K562 (cell line): ENCODE measurements at regions not wholly inside any gene's neighbourhood (a gene's known extent, or its start where the extent isn't known, plus 50 kb on each side); places are given as distances from the start of the nearest gene placed in this dataset.

Experiments
- BCOR ChIP-seq: fragments of 450-650 bp; IDR thresholded peaks from 2 replicates; pipeline ENCODE4 v1.6.1; 2016
- GABPA ChIP-seq: fragments of 200-800 bp; sonication (Bioruptor generic); conservative IDR thresholded peaks from 2 replicates; pipeline ENCODE4 v1.6.1; 2016; ENCODE audit warnings: low read depth, missing genetic modification characterization, missing compliant biosample characterization
- RBM34 ChIP-seq: fragments of 200-400 bp; formaldehyde crosslinking; IDR thresholded peaks from 2 replicates; pipeline ENCODE4 v1.6.1; 2018; ENCODE audit warnings: low read length, borderline replicate concordance; ENCODE audit not compliant: insufficient read depth
- SETDB1 ChIP-seq: IDR thresholded peaks from one replicate; pipeline ENCODE4 v1.6.1; 2012; ENCODE audit warnings: low read length, control low read depth, inconsistent platforms
- ZHX1 ChIP-seq: fragments of 150-350 bp; conservative IDR thresholded peaks from 2 replicates; pipeline ENCODE4 v1.6.1; 2014; ENCODE audit warnings: low read length
- ZNF212 ChIP-seq: fragments of 450-650 bp; formaldehyde crosslinking; IDR thresholded peaks from 2 replicates; pipeline ENCODE4 v1.4.0; 2020; ENCODE audit warnings: mild to moderate bottlenecking
- ZNF23 ChIP-seq: fragments of 250-450 bp; sonication (Bioruptor Pico); IDR thresholded peaks from 2 replicates; pipeline ENCODE4 v1.4.0; 2020; ENCODE audit warnings: mild to moderate bottlenecking
- ZNF589 ChIP-seq: fragments of 200-800 bp; sonication (Bioruptor generic); IDR thresholded peaks from 2 replicates; pipeline ENCODE4 v1.6.1; 2016; ENCODE audit warnings: low read depth, missing genetic modification characterization, missing compliant biosample characterization
- ZSCAN29 ChIP-seq: fragments of 450-650 bp; IDR thresholded peaks from 2 replicates; pipeline ENCODE4 v1.6.1; 2017
- TF ChIP-seq, protein P1 (sequence below), 2 experiments: fragments of 450-650 bp in 1 of 2; sonication (generic) in 1 of 2; formaldehyde crosslinking in 1 of 2; IDR thresholded peaks; 2 replicates each; pipeline versions ENCODE4 v1.7.1 to v1.9.0; 2016 to 2022; ENCODE audit warnings: inconsistent platforms in 1 of 2, mild to moderate bottlenecking in 1 of 2, missing genetic modification reagents in 1 of 2
- TF ChIP-seq, protein P2 (sequence below): fragments of 450-650 bp; formaldehyde crosslinking; IDR thresholded peaks from 2 replicates; pipeline ENCODE4 v1.4.0; 2020; ENCODE audit warnings: mild to moderate bottlenecking, moderate library complexity

DNA sequence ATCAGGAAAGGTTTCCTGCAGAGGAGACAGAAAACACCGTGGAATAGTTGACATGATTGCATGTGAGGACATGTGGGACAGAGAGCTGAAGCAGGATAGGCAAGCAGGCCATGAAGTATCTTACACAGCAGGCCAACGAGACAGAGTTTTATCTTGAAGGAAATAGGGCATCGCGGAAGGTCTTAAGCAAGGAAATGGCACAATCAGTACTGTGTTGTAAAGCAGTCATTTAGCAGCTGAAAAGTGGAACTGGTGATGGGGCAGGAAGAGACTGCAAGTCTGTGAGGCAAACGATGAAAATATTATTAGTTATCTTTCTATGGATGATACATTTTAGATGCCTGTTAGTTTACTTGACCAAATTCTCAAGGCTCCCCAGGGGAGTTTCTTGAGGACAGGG is 535.1 kb downstream of the SOX2 start (continued):
- TF ChIP-seq, protein P1, sequence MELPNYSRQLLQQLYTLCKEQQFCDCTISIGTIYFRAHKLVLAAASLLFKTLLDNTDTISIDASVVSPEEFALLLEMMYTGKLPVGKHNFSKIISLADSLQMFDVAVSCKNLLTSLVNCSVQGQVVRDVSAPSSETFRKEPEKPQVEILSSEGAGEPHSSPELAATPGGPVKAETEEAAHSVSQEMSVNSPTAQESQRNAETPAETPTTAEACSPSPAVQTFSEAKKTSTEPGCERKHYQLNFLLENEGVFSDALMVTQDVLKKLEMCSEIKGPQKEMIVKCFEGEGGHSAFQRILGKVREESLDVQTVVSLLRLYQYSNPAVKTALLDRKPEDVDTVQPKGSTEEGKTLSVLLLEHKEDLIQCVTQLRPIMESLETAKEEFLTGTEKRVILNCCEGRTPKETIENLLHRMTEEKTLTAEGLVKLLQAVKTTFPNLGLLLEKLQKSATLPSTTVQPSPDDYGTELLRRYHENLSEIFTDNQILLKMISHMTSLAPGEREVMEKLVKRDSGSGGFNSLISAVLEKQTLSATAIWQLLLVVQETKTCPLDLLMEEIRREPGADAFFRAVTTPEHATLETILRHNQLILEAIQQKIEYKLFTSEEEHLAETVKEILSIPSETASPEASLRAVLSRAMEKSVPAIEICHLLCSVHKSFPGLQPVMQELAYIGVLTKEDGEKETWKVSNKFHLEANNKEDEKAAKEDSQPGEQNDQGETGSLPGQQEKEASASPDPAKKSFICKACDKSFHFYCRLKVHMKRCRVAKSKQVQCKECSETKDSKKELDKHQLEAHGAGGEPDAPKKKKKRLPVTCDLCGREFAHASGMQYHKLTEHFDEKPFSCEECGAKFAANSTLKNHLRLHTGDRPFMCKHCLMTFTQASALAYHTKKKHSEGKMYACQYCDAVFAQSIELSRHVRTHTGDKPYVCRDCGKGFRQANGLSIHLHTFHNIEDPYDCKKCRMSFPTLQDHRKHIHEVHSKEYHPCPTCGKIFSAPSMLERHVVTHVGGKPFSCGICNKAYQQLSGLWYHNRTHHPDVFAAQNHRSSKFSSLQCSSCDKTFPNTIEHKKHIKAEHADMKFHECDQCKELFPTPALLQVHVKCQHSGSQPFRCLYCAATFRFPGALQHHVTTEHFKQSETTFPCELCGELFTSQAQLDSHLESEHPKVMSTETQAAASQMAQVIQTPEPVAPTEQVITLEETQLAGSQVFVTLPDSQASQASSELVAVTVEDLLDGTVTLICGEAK (IDR thresholded peaks at IDR 0.05) = no peak
- TF ChIP-seq, protein P1 (CRISPR knock-in tag; IDR thresholded peaks at IDR 0.05) = no peak
- TF ChIP-seq SETDB1 (no peak), GABPA (tag) (no peak), ZNF23 (CRISPR knock-in tag) (no peak), ZHX1 (no peak), RBM34 (no peak), ZNF212 (no peak), ZSCAN29 (no peak), ZNF589 (CRISPR knock-in tag) (no peak), BCOR (no peak)
- TF ChIP-seq, protein P2, sequence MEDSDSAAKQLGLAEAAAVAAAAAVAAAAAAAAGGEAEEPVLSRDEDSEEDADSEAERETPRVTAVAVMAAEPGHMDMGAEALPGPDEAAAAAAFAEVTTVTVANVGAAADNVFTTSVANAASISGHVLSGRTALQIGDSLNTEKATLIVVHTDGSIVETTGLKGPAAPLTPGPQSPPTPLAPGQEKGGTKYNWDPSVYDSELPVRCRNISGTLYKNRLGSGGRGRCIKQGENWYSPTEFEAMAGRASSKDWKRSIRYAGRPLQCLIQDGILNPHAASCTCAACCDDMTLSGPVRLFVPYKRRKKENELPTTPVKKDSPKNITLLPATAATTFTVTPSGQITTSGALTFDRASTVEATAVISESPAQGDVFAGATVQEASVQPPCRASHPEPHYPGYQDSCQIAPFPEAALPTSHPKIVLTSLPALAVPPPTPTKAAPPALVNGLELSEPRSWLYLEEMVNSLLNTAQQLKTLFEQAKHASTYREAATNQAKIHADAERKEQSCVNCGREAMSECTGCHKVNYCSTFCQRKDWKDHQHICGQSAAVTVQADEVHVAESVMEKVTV = no peak
